ENCODE measurements at regions not wholly inside any gene's neighbourhood (a gene's known extent, or its start where the extent isn't known, plus 50 kb on each side); places are given as distances from the start of the nearest gene placed in this dataset.

DNA sequence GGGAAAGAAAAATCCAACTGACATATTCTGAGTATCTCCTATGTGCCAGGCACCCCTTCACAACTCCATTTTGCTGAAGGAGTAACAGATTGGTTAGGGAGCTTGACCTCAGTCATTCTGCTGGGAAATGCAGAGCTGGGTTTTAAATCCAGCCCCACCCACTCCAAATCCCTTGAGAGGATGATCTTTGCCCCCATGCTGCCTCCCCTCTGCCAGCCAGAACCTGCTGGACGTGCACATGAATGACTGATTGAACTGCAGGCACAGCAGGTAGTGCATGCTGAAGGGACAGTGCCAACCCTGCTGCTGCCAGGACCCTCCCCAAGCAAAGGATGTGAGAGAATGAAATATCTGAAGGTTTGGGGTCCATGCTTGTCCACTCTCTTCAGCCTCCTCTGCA lies 340.9 kb downstream of the BUD13 start:
- DNase-seq: no peak

DNA sequence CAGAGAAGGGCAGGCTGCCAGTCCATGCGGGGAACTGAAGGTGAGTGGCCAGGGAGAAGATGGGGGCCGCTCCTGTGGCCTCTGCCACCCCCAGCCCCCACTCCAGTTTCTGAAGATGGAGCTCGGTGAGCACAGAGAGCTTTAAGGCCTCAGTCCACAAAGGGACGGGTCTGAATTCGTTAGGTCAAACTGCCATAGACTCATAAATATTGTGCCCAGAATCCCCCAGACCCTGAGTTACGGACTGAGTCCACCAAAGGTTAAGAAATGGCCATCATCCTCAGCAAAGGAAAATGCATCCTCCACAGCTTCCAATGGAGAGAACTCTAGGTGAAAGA lies 344.2 kb downstream of the BUD13 start:
- no peak for DNase-seq

DNA sequence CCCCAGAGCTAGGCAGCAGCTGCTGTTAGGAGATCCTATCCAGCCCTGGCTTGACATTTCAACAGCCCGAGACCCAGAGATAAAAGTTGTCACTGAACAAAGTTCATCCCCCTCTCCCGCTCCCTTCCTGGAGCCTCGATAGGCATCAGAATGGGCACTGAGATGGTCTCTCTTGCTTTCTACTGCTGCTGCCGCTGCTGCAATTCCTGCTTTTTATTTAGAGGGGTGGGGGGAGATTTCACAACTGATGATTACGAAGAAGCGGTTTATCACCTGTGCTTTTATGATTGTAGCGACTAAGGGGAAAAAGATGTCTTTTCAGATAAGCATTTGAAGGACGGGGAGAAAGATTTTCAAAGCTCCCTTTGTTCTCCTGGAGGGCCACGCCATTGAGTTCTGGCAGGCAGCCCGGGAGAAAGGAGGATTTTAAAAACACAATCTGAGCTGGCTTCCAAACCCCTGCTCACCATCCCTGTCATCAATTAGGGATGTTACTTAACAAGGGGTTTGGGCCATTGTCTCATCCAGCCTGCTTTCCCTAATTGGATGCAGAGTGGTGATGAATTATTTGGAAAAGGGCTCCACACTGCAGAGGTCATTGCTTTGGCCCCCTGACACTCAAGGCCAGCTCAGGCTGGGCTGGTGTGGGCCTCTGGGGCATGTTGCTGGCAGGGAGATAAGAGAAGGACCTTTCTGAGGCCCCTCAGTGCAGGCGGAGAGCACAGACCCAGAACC lies 344.7 kb downstream of the BUD13 start:
- no peak for DNase-seq

DNA sequence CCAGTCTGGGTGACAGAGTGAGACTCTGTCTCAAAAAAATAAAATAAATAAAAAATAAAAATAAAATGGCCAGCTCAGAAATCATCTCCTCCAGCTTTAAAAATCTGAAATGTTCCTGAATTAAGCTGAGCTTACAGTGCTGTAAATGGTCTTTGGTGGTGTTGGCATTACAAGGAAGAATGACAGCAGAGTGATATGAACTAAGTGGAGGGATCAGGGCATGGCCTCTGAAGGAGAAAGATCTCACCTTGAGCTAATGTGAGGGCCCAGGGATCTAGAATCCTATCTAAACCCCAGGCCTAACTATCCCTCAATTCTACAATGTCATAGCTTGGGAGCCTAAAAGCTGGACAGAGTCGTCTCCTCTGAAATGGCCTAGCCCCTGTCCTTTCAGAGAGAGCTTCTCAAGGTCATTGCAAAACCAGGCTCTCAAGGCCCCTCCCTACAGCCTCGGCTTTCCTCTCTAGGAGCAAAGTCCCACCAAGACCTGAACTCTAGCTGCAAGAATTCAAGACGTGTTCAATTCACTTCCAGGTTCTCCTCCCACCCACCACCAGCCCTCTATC lies 345.4 kb downstream of the BUD13 start:
- DNase-seq: no peak

DNA sequence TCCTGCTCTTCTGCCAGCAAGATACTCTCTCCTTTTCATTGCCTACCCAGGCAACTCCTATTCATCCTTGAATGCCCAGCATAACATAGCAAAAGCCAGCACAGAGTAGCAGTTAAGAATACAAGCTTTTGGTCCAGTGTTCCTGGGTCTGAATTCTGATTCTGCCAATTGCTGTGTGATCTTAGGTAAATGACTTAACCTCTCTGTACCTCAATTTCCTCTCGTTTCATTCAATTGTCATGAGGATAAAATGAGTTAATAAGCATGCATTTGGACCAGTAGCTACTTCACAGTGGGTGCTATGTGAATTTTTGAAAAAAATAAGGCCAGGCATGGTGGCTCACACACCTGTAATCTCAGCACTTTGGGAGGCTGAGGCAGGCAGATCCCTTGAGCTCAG lies 346.0 kb downstream of the BUD13 start:
- DNase-seq: no peak

DNA sequence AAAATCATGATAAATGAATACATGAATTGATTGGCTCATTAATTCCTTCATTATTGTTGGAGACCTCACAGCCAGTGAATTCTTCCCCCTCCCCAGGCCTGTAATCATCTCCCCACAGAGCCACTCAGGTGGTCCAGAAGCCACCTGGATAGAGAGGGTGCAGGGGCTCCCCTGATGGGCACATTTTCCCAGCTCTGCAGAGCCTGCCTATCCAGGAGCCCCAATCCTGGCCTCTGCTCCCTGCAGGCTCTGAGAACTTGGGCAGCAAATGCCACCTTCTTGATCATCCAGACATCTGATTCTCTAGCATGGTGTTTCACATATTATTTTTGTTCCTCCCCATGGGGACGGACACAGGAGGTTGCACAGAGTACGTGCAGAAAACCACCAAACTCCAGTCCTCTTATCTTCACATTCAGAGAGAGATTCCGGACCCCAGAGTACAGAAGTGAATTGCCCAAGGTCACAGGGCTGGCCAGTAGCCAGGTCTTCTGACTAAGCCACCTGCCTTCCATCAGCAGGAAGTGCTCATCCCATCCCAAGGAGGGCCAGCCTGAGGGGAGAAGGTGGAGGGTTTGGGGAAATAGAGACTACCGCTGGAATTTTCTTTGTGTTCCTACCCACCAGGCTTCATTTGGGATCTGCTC lies 348.0 kb downstream of the BUD13 start:
- DNase-seq: no peak

DNA sequence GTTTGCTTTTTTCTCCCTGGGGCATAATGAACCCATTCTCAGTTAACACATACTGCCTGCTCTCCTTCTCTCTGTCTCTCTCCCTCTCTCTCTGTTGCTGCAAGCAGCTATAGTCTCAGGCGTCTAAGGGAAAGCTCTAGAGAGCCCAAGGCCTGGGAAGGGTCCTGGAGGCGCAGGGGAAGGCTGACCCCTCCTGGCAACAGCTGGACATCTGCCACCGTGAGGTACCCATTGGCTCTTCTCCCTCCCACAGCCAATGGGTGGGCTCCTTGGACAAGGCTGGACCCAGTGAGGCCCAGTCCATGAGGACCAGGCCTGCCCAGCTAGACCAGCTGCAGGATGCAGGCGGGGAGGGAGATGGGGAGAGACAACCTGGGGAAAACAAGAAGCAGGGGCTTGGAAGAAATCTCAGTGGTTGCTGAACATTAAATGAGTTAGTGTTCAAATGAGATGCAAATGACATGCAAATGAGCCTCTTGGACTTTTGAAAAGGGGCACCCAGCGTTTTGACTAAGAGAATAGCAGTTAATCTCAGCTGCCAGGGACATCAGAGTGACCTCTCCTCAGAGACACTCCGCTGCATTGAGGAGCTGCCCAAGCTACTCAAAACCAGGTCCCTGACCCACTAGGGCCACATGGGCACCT lies 349.7 kb downstream of the BUD13 start:
- no peak for DNase-seq

DNA sequence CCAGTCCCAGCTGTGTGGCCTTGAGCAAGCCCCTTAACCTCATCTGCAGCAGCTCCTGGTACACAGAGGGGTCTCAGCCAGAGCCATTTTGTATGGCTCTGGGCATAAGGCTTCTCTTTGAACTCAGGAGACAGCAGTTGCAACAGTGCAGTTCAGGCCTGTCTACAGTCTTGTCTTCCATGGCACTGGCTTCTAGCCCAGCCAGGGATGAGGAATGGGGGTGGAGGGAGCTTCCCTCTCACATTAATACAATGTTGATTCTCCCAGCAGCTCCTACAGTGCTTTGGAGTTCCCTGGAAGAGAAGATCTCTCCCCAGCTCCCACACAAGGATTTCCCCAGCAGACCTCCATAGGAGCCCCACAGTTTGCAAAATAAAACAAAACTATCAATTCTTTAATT lies 350.2 kb downstream of the BUD13 start:
- no peak for DNase-seq

DNA sequence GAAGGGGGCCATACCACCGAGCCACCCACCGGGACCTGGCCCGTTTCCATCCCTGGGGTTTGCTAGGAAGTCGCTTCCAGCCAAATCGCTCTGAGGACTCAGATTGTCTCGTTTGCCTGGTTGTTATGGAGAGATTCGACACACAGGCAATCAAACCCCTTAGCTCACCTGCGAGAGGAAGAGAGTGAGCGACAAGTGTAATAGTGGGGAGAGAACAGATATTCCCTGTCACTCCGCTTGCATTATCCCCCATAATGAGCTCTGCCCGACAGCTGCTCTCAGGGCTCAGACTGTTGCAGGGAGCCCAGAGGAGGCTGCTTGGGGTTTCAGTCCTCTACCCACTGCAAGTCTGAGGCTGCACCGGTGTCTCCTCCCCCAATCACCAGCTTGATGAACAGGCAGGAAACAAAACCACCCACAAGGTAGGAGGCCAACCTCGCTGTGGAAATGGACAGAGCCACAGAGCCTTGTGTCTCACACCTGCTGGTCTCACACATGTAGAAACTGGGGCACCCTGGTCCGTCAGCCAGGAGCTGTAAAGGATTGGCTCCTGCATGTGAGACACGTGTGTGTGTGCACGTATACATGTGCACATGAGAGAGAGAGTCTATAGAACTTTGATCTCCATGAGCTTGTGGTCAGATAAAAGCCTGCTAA lies 351.1 kb downstream of the BUD13 start:
- no peak for DNase-seq

DNA sequence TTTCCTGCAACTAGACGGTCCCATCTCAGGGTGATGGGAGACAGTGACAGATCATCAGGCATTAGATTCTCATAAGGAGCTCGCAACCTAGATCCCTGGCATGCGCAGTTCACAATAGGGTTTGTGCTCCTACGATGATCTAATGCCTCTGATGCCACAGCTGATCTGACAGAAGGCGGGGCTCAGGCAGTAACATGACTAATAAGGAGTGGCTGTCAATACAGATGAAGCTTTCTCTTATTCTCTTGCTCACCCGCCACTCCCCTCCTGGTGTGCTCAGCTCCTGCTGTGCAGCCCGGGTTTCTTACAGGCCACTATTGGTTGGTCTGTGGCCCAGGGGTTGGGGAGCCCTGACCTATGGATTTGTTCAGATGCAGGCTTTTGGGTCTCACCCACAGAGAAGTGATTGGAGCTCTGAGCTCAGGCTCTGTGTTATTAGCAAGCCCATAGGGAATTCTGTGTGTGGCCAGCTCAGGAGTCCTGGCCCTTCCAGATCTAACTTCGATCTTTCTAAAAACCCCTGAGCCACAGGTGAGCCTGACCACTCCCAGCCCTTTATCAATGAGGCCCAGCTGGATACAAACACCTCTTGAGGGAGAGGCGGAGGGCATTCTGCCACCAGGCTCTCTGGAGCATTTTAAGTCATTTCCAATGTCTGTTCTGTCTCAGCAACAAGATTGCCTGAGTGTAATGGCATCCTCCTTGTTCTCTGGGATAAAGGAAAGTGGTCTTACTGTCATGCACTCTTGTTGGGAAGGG lies 351.8 kb downstream of the BUD13 start:
- no peak for DNase-seq

DNA sequence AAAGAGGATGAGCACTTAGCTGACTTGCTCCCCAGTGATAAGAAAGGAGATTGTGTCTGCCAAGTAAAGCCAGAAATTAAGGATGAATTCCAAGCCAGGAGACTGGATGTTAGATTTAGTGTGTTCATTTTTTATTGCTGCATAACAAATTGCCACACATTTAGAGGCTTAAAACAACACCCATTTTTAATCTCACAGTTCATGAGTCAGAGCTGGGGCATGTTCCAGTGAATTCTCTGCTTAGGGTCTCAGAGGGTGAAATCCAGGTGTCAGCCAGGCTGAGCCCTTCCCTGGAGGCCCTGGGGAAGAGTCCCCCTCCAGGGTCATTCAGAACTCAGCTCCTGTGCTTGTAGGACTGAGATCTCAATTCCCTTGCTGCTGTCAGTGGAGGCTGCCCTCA lies 352.8 kb downstream of the BUD13 start:
- no peak for DNase-seq

DNA sequence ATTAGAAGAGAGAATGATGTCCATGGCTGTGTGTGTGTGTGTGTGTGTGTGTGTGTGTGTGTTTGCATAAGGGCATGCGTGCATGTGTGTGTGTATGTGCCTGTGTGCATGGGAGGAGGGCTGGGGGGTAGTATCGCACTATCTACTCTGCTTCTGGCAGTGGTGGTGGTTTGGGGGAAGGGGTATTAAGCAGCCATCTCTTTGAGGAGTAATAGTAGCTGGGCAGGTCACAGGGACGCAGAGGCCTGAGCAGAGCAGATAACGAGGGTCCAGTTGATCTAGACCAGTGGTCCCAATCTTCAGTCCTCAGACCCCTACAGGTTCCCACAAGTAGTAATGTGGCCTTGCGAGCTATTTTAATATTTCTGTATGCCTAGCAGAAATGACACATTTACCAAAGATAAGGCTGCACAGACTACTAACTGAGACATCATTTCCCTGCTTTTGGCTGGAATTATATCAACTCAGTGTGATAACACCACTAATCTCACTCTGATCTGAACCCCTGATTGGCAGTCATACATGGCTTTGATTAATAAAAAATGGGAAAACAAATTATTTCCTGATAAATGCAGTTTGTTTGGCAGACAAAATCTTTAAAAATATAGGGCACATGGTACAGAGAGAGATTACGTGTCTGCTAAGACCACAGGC lies 354.3 kb downstream of the BUD13 start:
- DNase-seq: no peak

DNA sequence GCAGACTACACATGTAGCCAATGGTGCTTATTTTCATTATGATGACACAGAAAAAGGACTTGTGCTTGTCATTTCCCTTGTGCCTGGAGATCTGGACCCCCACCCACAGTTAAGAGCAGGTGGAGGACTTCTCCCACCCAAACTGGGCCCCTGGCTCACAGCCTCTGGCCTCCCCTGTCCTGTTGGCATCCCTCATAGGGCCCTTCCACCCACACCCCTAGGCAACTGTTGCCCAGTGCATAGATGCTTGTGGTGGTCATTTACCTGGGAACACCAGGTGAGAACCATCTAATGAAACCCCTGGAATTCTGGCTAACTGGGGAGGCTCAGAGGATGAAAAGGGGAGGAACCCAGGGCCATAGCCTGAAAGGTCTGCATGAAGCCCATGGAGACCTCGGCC lies 355.9 kb downstream of the BUD13 start:
- DNase-seq: no peak

DNA sequence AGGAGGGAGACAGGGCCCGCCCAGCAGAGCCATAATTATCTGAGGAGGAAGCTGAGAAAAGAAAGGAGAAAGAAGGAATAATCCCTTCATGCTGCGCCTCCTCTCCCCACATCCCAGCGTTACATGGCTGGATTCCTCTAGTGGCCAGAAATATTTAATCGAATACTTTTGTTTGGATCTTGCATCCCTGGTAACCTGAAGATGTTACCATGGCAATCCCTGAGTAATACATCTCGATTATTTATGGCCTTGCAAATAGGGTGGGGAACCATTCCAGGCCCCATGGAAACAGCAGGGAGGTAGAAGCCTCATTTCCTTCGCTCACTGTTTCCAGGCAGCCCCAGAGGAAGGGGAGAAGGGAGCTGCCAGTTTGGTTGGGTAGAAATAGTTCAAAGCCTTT lies 357.7 kb downstream of the BUD13 start:
- DNase-seq: no peak

DNA sequence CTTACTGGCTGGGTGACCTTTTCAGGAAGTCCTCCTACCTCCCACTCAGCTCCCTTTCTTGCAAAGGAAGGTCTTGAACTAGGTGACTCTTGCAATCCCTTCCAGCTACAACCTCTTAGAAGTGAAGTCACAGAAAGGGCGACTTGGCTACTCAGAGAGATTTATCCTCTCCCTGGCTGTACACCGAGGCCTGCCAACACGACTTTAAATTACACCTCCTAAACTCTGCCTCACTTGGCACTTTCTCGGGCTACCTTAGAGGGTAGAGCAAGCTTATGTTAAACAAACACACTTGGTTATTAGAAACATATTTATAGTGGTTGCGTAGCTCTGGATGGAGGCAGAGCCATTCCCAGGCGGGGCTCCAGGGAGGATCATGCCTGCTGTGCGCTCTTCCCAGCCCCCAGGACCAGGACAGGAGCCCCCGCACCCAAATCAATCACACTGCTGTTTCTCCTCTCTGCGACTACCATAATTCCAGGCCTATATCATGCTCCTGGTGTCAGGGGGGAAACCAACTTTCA lies 358.4 kb downstream of the BUD13 start:
- no peak for DNase-seq

DNA sequence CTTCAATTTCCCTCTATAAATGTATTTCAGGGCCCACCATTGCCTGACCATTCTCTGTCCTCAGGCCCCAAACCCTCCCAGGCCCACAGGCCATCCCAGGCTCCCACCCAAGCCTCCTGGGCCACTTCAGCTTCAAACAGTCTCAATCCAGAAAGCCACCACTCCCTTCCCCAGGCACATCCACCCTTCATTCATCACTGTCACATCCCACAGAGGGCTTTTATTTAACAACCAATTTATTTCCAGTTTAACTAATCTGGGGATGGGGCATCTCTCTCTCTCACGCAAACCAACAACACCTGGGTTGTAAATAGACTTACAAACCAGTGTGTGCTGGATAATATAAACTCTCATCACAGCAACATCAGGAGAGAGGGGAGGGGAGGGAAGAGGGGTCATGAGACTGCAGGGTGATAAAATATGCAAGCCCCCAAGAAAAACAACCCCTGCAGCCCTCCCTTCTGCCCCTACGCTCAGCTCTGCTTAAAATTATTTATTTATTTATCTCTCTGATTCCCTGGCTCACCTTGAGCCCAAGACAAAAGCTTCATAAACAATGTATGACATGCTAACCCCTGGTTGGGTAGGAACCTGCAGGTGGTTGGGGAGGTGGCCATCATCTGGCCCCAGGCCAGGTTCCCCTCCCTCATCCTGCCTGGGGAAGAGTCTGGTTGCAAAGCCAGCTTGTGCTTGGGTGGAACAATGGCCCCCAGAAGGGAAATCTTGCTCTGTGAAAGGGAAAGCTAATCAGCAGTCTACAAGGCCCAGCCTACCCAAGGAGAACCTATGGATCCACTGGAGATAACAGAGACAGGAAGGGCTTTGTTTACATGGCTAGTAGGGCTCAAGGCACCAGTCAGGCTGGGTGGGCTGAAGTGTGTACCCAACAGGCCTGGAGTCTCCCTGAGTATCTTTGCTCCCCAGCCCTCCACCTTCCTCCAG lies 359.2 kb downstream of the BUD13 start:
- DNase-seq: no peak

DNA sequence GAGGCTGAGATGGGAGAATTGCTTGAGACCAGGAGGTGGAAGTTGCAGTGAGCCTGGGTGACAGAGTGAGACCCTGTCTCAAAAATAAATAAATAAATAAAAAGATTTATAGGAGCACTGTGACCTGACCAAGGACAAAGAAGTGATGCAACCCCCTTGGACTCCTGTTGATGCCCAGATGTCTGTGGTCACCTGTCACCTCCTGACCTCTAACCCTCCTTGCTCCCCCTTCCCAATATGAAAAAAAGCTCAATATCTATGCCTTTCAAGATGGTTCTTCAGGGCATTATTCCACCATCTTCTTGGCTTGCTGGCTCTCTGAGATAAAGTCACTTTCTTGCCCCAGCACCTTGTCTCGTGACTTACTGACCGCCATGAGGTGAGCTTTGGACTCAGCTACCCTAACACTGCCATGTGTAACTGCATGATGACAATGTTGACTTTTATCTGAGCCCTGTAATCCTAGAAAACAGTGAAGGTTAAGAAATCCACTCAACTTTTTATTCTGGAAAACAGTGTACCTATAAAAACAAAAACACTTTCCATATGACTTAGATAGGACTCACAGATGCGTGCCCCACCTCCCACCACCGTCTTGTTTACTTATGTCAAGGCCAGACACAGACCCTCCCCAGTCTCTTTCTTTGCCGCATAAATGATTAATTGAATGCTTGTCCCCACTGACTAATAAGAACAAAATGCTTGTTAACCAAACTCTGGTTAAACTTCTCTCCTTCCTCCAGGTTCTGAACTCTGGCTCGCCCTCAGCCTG lies 360.5 kb downstream of the BUD13 start:
- no peak for DNase-seq

DNA sequence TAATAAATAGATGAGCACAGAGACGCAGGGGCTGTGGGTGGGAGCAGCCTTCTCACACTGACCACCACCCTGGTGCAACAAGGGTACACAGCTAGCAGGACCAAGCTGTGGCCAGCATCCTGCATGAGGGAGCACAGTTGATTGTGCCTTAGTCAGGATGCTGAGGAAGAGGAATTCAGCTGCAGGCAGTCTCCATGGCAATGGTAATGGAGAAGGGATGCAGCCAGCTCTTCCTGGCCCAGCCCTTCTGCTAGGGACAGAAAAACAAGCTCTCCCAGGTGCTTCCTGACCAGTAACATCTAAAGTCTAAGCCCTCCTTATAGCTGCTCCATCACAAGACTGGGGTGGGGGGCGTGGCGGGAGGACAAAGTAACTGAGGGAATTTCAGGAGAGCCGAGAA lies 363.5 kb downstream of the BUD13 start:
- no peak for DNase-seq

DNA sequence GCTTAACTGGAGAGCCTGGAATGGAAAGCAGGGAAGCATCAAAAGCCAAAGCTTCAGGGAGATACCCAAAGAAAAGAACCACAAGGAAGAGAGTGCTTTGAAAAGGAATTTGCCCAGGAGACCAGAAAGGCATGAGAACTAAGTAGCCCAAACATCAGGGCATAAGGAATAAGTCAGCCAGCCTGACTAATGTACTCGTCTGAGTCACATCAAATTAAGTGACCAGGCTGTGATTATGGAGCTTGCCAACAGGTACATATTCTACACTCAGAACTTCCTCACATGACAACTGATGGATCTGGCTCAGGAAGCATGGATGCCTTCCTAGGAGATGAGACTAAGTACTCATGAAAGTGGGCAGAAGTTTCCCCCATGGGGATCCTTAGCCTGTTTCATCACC lies 366.7 kb downstream of the BUD13 start:
- no peak for DNase-seq

DNA sequence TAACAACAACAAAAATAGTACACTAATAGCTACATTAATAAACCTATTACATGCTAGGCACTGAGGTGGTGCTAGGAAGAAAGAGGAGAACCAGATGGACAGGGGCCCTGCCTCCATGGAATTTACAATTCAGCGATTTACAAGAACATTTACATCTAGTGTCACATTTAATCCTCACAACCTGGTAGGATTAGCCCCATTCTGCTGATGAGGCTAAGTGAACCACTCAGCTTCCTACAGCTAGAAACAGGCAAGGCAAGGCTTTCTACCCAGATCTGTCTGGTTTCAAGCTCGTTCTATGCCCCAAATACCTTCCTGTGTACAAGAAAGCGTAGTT lies 368.4 kb downstream of the BUD13 start:
- DNase-seq: no peak

Data from T-helper 1 cell (primary cell).